ENCODE measurements at regions not wholly inside any gene's neighbourhood (a gene's known extent, or its start where the extent isn't known, plus 50 kb on each side); places are given as distances from the start of the nearest gene placed in this dataset.
A peak's percentile ranks its signal among the peaks of the same experiment; 100 is the strongest.

DNA sequence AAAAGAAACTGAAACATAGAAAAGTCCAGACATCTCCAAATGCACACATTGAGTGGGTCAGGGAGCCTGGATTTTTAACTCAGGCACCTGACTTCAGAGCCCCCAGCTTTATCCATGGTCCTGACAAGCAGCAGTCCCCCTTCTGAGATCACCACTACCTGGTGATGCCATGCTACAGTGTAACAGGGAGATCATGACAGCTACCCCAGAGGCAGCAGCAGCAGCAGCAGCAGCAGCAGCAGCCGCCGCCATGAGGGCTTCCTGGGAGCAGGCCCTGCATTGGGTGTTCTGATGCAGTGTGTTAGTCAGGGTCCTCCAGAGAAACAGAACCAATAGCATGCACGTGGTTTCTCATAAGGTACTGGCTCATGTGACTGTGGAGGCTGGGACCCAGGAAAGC, 198.6 kb upstream of the SALL1 start:
- DNase-seq, result no peak

DNA sequence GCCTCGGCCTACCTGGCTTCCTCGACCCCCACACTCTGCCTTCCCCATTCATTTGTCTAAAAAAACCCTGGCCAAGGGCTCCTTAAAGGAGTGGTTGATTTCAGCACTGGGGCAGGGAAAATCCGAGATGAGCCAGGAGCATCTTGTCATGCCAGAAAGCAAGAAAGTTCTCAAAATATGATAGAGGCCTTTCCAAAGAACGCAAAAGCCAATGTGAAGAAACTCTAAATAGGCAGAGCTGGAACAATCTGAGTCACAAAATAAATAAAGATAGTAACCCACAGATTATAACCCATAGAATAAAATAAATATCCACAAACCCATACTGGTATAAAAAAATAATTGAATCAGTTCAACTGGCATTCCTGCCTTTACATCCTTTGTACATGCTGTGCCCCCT, 192.3 kb upstream of the SALL1 start:
- no peak for DNase-seq

DNA sequence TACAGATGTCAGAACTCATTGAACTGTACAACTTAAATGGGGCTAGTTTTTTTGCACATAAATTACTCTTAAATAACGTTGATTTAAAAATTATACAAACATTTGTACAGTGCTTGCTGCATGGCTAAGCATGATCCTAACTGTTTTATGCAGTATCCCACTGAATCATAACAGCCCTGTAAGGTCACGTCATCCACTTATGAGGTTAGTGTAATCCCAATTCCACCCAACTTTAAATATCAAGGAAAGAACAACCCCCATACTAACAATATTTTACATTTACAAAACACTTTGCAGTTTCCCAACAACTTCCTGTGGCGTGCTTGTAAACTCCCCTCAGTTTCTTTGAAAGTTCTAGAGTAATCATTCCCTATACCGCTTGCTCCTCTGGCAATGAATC, 190.1 kb upstream of the SALL1 start:
- no peak for DNase-seq

GRCh38 chr16:51337662-51338061, 186.6 kb upstream of the SALL1 start:
- no peak for DNase-seq

GRCh38 chr16:51328733-51329132, 177.7 kb upstream of the SALL1 start:
- DNase-seq, result no peak

GRCh38 chr16:51327001-51327400, 175.9 kb upstream of the SALL1 start:
- DNase-seq, result no peak

GRCh38 chr16:51326131-51326856, 175.2 kb upstream of the SALL1 start:
- DNase-seq, result no peak

GRCh38 chr16:51321251-51321650, 170.2 kb upstream of the SALL1 start:
- no peak for DNase-seq

- DNase-seq, result no peak
Measured at GRCh38 chr16:51317575-51317974, 166.5 kb upstream of the SALL1 start.

GRCh38 chr16:51313198-51313597, 162.1 kb upstream of the SALL1 start:
- peak in 1 of 2 experiments; percentile 24 for DNase-seq

DNA sequence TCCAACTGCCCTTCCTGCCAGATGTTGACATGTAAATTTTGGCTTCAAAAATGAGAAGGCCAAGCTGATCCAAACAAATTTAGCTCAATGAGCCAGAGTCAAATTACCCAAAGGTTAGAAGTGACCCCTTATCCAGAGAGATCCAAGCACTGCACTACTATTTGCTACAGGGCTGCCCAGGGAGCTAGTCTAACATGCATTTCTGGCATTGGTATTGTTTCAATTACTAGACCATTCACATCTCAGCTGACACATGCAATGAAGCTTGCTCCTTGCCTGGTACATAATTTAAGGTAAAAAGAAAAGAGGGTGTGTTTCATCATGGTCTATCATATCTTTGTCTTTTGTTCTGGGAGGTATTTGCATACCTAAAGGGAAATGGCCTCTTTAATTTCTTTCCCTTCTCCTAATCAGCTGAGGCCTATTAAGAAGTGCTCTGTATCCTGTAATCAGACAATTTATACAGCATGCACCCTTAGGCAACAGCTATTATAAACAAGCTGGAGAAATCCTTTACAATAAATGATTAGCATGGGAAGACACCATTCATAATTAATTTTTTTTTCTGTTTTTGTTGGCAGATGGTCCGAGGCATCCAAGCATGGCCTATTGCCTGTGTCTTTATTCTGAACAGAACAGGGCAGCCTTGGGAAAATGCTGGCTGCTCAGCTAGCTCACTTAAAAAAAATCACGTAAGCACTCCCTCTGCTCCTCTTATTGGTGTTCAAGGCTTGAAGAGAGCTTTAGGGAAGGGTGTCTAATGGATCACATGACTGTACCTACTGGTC, 161.5 kb upstream of the SALL1 start:
- DNase-seq, result peak; percentile 66 to 72

GRCh38 chr16:51310159-51310558, 159.1 kb upstream of the SALL1 start:
- no peak for DNase-seq

GRCh38 chr16:51306886-51307595, 156.0 kb upstream of the SALL1 start:
- DNase-seq, result no peak

DNA sequence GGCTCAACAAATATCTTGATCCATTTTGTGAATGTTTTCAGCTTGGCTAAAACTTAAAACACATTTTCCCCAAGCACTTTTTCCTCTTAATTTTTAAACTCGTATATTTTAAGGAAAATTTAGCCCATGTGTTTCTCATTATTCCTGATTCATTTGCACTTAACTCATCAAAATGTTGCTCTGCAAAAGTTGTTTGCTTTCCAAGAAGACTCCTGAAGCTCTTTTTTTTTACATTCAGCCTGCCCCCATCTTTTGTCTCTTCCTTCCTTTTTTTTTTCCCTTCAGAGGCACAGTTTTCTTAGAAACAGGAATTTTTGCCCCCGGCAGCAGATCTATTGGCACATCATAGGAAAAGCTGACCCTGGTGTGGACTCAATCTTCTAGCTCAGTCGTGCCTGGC, 155.0 kb upstream of the SALL1 start:
- no peak for DNase-seq

- DNase-seq, result no peak
Measured at GRCh38 chr16:51305337-51305736, 154.3 kb upstream of the SALL1 start.

- no peak for DNase-seq
Measured at GRCh38 chr16:51302042-51302441, 151.0 kb upstream of the SALL1 start.

GRCh38 chr16:51298800-51299199, 147.7 kb upstream of the SALL1 start:
- no peak for DNase-seq

- no peak for DNase-seq
Measured at GRCh38 chr16:51290442-51291285, 139.6 kb upstream of the SALL1 start.

GRCh38 chr16:51289336-51289735, 138.3 kb upstream of the SALL1 start:
- DNase-seq, result no peak

- DNase-seq, result no peak
Measured at GRCh38 chr16:51287121-51287755, 136.2 kb upstream of the SALL1 start.

DNA sequence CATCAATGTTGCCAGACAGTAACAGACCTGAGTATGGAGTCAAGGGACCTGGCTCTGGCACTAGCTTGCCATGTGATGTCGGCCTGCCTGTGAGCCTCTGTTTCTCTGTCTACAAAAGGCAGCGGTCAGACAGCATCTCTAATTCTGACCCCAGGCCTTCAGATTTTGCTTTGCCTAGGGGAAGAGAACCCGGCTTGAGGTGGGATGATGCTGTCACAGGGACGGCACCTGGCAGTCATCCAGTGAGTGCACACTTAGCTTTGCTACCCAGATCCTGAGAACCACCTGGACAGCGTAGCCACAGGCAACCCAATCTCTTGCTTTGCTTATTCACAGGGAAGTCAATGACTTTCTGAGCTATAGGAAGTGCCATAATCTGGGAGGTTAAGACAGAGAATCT, 135.2 kb upstream of the SALL1 start:
- DNase-seq, result no peak

- DNase-seq, result peak in 1 of 2 experiments; percentile 4
Measured at GRCh38 chr16:51276336-51276735, 125.3 kb upstream of the SALL1 start.

Measured in NCI-H526 (cell line).